ENCODE measurements at regions not wholly inside any gene's neighbourhood (a gene's known extent, or its start where the extent isn't known, plus 50 kb on each side); places are given as distances from the start of the nearest gene placed in this dataset.

DNA sequence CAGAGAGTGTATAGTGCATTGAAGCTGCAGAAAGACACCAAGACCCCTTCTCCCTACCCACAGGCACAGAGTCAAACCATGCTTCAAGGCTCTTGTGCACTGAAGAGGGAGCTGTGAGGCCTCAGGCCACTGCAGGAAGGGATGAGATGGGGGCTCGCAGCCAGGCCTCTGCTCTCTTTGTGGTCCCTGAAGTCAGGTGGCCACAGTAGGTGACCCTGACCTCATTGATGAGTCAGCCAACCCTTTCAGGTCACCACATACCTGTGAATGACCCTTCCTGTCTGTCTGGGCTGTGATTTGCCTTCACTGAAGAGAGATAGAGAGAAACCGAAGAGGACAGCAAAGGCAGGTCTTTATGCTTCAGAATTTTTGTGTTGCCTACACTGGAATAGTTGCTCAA is 372.1 kb downstream of the ACTL7B start:
- DNase-seq: no peak

DNA sequence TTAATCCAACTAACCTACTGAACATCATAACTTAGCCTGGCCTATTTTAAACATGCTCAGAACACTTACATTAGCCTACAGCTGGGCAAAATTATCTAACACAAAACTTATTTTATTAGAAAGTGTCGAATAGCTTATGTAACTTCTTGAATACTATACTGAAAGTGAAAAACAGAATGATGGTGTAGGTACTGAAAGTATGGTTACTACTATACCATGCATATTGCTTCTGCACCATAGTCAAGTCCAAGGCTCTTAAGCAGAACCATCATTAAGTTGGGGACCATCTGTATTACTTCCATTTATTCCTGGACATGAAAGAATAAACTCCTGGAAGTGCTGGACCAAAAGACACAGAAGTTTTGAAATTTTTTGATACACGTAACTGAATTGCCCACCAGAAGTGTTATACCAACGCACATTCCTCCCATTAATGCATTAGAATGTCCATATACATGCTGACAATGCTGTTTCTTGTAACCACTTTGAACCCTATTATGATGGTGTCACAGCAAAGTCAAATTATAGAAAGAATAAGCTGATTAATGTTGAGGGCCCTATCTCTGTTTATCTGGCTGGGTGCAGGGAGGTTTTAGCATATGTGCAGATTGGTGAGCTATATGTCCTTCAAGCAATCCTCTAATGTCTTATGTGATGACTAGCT is 375.7 kb downstream of the ACTL7B start:
- no peak for DNase-seq

DNA sequence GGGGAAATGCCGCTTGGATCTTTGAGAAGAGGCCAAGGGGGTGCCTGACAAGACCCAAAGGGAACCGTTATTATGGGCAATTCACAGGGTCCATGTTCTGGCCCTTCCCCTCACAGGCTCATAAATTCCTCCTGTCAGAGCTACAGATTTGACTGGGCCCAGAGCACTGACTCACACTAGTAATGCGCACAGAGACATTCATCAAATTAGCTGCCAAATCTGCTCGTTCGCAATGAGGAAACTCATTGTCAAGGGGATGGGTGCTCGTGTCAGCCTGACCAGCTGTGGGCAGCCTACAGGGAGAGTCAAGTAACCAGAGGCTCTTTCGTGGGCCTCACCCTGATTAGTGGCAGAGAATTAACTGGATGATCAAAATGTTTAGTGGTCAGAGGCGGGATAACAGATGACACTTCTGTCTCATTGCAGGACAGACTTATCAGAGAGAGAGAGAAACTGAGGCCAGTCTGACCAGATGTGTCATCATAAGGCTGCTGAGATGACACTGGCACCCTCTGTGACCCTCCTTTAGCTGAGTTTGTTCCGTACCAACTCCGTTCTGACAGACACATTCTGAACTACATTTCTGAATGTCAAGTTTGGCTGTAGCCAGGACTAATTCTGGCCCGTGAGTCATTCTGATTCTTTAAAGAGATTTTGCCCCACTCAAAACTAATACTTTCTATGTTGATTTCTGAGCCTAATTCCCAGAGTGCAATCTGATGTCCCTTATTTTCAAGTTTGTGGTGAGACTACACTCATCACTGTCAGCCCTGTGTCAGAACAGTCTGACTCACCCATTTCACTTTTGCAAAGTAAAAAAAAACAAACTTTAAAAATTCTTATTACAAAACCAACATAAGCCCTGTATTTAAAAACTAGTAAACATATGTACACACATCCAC is 377.1 kb downstream of the ACTL7B start:
- peak; percentile 91 for DNase-seq

DNA sequence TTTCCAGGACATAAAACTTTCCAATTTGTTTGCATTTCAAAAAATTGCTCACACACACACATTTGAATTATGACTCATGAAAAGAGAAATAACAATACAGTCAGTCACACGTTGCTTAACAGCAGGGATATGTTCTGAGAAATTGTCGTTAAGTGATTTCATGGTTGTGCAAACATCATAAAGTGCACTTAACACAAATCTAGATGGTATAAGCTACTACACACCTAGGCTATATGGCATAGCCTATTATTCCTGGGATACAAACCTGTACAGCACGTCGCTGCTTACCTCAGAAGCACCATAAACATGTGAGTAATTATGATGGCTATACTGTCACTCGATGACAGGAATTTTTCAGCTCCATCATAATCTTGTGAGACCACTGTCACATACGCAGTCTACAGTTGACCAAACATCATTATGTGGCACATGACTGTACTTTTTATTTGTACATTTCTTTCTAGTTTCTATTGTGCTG is 378.2 kb downstream of the ACTL7B start:
- DNase-seq: peak; percentile 83

DNA sequence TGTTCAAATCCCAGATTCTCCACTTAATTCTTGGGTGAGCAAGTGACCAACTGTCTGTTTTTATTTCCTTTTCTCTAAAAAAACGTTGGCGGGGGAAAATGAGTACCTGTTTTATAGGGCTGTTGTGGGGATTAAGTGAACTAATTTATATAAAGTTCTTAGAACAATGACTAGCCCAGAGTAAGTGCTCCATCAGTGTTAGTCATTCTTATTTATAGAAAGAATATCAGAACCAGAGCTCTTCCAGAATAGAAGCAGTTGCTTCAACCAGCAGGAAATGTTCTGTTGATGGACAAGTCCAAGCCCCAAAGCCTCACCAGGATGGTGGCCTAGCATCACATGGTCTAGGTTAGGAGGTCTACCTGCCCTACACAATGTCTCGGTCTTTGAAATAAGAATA is 379.2 kb downstream of the ACTL7B start:
- DNase-seq: peak; percentile 39

DNA sequence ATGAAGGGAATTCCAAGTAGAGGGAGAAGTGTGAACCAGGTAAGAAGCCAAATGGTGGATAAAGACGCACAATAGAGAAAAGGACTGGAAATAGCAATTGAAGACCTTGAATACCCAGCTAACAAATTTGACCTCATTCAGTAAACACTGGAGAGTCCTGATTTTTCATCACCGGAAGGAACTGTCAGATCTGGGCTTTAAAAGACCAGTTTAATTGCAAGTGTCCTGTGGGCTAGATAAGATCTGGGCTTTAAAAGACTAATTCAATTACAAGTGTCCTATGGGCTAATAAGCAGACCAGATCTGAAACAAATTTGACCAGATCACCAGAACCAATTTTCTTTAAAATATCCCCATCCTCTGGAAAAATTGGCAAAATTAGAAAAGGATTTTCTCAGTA is 380.0 kb downstream of the ACTL7B start:
- no peak for DNase-seq

DNA sequence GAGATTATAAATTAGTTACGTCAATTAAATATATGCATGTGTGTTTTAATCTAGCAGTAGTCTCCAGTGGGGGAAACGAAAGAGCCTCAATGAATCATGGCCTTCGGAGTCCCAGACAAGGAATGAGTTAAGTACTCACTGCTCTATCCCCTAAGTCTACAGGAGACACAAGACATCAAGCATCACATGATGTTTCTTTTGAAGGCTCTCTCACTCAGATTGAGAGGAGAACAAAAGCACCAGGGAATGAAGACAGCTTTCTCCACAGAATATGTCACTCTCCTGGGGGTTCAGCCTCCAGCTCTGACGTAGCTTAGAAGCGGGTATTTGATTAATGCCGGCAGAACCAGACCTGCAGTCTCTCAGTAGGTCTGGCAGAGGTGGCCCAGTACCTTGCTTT is 381.4 kb downstream of the ACTL7B start:
- peak; percentile 27 for DNase-seq

DNA sequence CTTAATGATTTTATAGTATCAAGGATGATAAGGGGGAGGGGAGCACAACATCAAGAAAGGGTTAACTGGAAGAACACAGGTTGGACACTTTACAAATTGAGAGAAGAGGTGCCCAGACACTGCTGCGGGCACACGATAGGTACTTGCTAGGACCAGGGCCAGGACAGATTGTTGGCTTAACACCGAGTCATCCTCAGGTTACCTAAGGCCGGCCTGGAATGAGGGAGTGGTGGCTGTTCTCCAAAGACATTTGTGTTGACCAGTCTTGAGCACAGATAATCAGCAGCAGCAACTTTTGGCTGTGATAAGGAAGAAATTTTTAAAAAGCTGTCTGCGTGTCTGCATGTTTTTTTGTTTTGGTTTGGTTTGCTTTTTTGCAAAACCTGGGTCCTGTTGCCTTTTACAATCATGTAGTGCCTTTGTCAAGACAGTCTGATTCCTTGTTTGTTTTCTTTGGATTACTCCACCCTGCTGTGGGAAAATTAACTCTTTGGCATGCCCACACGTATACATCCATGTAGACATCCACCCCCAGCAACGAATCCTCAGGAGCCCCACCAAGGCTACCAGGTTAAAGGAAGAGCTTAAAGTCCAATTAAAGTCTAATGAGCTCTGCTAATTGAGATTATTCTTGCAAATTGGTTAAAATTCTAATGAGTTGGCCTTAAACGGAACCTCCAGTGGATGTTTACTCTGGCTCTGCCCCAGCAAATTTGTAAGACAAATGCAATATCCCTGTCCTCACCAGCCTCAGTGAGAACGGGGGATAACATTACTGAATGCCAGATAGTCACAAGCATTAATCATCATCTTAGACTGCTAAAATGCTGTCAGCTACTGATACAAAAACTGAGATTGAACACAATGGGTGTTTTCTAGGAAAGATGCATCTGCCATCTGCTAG is 382.3 kb downstream of the ACTL7B start:
- DNase-seq: peak; percentile 78

DNA sequence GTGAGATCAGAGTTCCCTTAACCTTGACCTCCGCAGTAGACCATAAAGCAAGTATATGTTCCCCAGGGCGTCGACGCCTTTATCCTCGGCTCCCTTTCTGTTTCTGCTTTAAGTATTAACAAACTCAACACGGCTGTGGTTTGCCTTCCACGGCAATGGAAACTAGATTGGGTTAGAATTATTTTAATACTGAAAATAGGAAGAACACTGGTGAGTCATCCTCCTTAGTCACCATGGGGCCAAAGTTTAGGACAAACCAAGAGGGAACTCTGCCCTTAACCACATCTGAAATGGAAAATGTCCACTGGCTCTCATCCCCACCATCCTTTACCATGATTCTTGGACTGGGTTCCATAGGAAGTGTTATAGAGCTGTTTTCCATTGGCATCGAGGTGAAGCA is 386.1 kb downstream of the ACTL7B start:
- peak; percentile 42 for DNase-seq

DNA sequence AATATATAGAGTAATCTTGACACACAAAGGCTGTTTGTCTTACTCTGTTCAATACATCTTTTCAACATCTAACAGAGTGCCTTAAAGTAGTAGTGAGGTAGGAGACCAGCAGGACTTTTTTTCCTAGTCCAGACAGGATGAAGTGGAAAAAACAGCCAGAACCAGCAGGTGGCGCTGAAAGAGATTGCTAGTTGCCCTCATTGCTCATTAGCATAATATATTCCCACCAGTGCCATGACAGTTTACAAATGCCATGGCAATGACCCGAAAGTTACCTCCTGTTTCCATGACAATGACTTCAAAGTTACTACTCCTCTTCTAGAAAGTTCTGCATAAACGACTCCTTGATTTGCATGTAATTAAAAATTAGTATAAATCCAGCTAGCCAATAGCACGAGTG is 387.4 kb downstream of the ACTL7B start:
- peak; percentile 39 for DNase-seq

DNA sequence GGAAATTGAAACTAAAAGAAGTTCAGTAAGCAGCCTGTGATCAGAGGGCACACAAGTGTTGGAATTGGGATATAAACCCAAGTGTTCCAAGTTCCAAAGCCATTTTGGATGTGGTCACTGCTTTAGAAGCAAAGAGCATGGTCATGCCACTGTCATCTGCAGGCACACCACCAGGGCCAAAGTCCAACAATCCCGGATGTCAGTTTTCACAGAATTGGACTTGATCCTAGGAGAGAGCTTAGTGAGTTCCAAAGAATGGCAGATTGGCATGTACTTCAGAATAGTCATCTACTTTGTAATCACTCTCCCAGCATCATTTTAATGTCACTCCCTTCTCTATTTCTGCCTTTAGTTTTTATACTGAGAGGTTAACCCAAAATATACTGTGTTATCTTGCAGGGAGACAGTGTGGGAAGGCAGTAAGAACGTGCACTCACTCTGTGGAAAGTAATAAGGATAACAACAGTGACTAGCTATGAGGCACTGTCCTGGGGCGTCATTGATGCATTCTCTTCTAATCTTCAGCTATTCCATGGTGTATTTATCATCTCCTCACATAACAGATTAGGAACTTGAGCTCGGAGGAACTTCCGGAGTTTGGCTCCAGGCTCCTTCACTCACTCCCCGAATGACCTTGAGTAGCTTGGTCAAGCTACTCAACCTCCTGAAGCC is 388.0 kb downstream of the ACTL7B start:
- DNase-seq: peak; percentile 17

DNA sequence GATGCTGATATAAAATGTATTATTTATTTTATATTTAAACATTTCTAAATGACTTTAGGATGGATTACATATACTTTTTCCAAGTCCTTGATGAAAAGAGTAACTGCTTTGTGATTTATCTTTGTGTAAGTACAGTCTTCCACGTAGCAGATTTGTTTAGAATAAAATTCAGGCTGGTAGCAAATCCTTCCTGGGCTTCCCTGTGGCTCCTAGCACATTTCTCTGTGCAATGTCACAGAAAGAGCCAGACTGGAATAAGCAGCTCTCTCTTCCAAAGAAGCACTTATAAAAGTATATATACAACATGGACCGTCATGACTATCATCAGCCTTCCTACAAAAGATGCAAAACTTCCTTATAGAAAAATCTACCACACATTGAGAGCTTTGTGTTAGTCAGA is 388.6 kb downstream of the ACTL7B start:
- no peak for DNase-seq

DNA sequence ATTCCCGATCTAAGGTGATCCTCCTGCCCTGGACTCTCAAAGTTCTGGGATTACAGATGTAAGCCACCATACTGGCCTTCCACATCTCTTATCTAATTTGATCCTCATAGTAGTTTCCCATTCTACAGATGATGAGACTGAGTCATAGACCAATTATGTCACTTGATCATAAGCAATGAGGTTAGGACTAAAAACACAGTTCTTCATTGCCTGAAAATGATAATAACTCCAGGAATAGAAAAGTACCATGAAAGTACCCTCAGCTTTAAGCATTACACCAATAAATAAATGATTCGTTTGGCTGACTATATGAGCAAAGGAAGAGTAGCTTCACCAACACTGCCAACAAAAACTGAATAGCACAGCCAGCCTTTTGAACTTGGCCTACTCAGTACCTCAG is 389.5 kb downstream of the ACTL7B start:
- DNase-seq: no peak

DNA sequence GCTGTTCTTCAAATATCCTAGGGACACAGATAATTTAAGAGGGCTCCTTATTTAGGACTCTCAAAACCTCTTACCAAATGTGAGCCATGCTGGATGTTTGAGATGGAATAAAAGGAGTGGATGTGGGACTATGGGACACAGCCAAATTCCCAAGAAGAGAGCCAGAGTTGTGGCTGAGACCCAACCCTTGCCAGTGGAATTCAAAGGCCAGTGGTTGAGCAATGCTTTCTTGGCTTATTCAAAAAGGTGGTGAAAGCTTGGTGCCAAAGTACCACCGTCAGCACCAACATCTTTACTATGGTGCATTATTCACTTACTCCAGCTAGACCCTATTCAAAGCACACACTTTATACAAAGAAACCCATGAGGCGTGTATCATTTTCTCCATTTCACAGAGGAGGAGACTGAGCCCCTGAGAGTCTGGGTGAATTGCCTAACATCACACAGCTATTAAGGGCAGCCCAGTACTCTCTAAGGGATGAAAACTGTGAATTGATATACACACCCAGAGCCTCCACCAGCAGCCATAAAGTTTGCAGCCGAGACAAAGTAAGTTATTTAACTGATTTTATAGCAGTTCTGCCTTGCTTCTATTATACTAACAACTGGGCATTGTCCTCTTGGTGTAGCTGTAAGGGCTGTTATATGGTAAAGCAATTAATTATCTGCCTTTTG is 391.7 kb downstream of the ACTL7B start:
- no peak for DNase-seq

DNA sequence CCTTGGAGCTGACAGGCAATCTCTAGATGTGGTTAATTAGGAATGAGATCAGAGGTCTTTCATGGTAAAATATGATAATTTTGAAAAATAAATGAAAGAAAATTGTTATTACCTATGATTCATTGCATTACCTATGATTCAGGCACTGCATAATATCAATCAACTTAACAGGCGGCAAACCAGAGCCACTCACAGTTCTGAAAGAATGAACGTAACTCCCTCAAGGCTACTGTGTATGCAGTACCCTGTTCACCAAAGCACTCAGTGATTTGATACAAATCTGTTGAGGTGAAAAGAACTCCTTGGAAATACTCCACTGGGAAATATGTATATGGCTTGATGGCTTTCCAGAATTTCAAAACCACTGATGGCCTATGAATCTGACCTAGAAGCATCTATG is 398.9 kb downstream of the ACTL7B start:
- DNase-seq: no peak

DNA sequence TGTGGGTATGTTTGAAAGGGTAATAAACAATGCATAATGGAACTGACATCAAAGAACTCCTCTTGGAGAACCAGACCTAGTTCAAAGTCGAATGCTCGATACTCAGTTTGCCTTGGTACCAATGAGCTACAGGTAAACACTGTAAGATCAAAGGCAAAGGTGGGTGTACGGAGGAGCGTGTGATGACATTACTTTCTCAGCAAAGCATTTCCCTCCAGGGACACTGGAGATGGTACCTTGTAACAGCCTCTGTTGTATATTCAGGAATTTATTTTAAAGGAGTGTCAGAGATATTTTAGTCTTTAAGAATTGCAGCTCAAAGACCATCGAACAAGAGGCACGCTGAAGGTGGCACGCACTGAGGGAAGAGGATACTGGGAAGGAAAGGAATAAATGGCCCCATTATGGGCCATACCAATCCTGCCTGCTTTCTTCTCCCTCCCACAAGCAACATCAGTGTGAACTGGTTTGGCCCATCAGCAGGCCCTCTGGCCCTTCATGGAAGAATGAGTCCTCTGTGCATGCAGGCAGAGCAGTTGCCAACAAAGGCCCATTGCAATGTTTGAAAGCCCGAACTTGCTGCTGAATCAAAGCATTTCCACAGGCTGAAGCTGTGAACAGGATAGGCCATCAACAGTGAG is 410.2 kb downstream of the ACTL7B start:
- no peak for DNase-seq

DNA sequence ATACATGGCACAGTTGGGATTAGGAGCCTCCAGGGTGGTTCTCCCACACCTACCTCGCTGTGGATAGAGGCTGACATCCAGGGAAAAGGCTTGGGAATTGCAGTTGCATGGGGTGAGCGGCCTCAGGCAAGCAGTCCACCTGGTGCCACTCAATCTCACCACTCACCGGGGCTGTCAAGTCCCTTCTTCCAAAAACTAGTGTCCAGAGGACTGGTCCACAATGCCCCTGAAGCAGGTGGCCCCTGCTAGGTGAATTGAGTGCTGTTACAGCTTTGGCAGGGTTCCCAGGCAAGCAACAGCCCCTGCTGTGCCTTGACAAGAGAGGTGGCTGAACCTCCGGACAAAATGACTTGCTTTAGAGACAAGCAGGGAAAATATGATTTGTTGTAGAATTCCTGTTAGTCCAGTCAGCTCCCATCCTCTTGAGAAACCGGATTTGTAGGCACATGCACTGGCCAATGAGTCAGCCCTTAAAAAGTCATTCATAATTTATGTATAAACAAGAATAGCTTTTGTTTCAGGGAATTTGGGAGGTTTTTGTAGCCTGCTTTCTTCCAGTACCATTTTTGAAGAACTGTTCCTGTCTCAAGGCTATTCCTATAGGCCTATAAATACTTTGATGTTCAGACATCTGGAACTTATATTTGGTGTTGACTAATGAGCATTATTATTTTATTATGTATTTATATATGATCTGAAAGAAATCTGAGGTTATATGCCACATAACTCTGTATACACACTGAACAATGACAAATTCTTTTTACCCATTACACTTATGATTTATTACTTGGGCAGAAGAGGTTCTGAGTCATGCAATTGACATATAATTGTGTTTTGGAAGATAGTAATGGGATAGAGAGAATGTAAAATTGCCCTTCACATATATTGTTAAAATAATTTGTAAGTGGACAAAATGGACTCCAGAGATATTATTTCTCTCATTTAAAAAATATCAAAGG is 411.1 kb downstream of the ACTL7B start:
- DNase-seq: peak; percentile 97

DNA sequence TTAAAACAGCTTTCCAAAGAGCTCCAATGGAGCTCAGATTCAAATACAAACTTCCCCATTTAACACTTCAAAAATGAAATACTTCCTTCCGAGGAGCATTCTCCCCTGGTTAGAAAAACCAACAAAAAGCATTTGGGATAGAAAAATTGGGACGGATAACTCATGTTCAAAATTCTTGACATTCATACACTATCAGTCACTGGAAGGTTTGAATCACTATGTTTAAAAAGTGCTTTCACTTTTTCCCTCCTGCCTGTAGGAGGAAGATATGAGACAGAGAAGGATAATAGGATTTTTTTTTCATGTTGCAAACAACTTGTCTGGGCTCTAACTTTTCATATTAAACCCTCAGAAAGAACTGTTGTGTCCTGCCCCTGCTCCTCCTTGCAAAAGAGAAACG is 412.0 kb downstream of the ACTL7B start:
- peak; percentile 89 for DNase-seq

DNA sequence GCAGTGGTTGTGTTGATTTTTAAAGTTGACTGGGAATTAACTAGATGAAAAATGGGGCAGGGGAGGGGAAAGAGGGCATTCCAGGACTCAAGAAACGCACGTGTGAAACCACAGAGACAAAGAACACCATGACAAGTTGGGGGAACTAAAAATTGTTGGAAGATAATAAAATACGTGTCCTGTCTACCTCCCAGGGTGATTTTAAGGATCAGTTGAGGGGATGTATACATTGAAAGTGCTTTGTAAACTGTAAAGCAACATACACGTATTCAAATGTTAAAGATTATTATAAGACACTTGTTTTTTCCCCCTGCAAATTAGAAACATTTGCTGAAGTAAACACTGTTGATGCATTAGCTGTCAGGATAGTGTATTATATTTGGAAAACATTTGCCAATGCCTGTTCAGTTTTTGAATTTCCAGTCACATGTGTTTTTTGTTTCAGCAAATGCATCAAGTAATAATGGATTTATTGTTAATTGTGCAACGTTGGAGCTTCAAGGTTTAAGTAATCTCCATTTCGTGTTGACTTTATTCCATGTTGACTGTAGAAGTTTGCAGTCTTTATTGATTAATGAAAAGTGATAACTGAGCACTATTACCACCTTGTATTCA is 412.7 kb downstream of the ACTL7B start:
- DNase-seq: peak; percentile 61

DNA sequence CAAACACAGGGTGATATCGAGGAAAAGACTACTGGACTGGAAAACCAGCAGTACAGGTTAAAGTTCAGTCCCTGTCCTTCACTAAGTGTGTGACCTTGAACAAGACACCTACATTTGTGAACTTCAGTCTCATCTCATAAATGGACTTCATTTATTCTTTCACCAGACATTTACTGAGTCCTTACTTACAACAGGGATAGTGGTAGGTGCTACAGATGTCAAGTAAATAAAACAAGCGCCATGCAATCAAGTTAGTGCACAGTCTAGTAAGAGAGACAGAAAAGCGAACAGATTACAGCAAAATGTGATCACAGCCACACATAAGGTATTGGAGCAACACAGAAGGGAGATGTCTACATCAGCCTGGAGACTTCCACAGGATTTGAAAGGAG is 413.2 kb downstream of the ACTL7B start:
- no peak for DNase-seq

Data from fibroblast of skin of right biceps (primary cell).